T follicular helper cell (primary cell): ENCODE measurements at regions not wholly inside any gene's neighbourhood (a gene's known extent, or its start where the extent isn't known, plus 50 kb on each side); places are given as distances from the start of the nearest gene placed in this dataset.

Experiments
- DNase-seq: peaks from one replicate; pipeline ENCODE4 v3.0.0-alpha.2; 2020; ENCODE audit warnings: low read depth

DNA sequence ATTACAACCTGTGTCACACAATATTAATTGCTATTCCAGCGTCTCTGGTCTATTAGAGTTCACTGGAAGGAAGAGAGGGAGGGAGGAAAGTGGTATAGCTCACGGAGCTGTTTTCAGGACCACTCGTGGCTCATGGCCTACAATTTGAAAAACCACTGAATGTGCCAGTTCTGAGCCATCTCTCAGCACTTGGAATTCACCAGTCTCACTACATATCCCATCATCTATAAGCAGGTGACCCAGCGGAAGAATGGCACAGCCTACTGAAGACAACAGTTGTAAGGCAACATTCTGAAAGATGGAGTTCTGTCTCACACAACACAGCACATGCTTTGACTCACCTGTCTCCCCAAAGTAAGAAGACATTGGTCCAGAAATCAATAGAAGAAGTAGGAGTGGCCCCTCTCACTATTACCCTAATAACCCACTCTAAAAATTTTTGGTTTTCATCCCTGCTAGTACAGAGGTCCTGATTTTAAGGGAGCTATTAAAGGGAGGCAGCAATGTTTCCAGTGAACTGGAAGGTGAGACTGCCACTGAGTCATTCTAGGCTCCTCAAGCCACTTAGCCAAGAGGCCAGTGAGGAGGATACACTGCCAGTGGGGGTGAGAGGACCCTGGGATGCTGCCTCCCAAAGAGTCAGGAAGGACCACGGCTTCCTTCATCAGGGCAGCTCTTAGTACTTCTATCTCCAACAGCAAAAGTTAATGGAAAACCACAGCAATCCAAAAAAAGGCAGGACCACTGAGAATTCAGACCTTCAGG, 50.0 kb upstream of the DOCK9 start:
- DNase-seq: no peak

DNA sequence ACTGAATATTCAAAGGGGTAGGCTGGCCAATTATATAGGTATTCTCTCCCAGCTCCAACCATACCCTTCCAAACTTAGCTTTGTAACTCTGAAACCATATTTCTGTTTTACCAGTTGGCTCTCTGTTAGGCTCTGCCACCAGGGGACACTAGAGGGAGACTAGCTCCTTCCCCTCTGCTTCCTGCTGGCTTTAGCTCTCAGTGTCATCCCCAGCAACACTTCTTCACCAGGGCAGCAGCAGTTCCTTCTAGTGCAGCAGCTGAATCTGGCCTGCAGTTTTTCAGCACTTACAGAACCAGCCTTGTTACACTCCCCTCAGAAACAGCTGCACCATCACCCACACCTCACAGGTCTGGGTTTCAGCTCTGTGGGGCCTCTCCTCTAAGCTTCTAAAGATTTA, 51.0 kb upstream of the DOCK9 start:
- DNase-seq: no peak

DNA sequence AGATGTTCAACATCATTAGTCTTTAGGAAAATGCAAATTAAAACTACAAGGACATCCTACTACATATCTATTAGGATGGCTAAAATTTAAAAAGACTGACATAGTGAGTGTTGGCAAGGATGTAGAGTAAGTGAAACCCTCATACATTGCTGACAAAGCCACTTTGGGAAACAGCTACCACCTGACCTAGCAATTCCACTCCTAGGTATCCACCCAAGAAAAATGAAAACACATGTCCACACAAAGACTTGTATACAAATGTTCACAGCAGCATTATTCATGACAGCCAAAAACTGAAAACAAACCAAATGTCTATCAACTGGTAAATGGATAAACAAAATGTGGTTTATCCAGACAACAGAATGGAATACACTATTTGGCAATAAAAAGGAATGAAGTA, 51.7 kb upstream of the DOCK9 start:
- DNase-seq: no peak

DNA sequence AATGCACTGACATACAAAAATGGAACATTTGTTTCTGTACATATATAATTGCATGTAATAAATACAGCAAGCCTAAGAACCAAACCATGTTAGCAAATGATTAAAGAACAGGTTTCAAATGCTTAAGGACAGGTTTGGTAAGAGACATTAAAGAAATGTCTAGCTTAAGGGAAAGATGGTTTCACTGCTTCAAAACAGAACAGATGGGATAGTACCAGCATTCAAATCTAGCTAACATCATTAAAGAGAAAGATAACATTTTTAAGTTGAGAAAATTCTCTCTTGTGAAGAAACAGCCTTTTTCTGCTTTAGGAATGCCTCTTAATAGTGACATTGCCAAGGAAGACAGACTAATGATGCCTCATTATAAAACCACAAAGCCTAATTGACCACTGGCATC, 52.5 kb upstream of the DOCK9 start:
- DNase-seq: no peak

DNA sequence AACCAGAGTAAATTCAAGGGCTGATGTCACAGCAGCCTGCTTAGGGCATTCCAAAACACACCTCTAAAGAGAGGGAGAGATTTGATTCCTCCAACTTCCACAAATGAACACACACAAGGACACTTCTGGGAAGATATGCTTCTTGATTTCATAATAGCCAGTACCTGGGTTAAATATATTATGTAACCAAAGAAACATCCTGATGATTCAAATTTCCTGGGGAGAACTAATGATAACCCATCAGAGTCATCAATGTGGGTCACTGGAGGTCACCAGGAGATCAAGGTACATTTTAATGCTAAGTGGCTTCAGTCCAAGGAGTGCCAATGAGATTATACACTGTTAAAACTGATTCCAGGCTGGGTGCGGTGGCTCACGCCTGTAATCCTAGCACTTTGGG, 54.0 kb upstream of the DOCK9 start:
- no peak for DNase-seq

DNA sequence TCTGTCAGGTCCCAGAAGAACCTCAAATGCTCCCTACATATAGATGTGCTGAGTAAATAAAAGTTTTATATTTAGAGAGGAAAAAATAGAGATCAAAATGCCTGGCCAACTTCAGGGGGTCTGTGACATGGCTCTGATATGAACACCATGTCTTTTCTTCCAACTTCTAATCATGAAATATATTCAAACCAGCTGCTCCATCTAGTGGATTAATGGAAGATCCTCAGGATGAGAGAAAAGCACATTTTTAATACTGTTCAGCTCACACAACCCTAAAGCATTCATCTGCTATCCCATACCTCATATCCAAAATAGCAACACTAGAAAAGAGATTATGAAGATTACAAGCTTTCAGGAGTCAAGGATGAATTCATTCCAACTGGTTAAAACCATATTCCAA, 56.0 kb upstream of the DOCK9 start:
- no peak for DNase-seq

DNA sequence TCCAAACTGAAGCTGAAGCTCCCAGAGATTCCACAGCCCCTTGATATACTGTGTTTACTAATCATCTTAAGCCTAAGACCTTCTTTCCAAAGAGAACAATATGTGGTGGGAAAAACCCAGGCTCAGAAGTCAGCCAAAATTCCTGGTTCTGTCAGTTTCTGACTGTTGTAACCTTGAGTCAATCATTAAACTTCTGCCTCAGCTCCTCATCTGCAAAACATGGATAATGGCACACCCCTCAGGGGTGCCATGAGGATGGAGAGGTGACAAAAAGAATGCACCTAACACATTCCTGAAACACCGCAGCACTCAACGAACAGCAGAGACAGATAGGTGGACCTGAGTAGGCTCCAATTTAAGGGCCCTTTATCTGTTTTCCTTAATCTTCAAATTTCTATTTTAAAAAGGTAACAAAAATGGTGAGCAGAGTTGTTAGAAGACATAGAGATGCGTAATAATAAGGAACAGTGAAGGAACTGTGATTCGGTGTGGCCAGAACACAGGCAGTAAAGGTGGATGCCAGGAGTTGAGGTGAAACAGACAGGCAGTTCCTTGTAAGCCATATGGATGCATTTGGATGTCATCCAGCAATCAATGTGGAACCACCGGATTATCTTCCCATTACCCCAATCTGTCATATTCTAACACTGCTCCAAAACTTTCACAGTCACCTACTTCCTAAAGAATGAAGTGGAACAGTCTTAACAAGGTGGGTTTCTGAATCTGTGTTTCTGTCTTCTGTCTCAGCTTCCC, 56.6 kb upstream of the DOCK9 start:
- no peak for DNase-seq

DNA sequence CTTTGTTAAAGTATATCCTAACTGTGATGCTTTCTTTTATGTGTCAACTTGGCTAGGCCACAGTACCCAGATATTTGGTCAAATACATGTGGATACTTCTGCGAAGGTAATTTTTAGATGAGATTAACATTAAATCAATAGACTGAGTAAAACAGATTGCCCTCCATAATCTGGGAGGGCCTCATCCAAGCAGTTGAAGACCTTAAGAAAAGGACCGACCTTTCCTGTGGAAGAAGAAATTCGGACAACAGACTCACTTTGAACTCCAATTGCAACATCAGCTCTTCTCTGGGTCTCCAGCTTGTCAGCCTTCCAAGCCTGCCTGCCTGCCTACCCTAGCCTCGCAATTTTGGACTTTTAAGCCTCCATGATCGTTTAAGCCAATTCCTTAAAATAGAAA, 57.9 kb upstream of the DOCK9 start:
- no peak for DNase-seq

DNA sequence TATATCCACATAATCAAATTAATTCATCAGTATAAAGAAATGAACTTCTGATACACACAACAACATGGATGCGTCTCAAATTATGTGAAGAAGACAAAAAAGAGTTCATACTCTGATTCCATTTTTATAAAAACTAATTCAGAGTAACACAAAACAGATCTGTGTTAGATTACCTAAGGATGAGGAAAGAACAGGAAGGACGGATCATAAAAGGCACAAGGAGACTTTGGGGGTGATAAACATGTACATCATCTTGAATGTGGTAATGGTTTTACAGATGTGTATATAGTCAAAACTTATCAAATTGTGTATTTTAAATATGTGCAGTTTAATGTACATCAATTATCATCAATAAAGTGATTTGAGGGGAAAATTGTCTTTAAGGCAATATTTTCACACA, 59.9 kb upstream of the DOCK9 start:
- no peak for DNase-seq

DNA sequence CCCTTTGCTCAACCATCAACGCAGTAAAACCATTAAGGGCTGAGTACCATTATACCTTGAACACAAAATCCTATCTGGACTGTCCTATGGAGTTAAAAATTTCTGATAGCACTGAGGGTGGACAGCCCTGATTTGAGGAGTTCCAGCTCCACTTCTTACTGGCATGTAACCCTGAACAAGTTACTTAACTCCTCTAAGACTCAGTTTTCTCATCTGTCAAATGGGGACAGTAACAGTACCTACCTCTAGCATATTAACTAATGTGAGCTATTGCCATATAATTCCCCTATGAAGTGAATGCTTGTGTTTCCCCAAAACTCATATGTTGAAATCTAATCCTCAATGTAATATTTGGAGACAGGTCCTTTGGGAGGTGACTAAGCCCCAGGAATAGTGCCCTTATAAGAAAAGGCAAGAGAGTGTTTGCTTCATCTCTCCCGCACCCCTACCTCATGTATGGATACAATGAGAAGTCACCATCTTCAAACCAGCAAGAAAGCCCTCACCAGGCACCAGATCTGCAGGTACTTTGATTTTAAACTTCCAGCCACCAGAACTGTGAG, 61.9 kb upstream of the DOCK9 start:
- no peak for DNase-seq

DNA sequence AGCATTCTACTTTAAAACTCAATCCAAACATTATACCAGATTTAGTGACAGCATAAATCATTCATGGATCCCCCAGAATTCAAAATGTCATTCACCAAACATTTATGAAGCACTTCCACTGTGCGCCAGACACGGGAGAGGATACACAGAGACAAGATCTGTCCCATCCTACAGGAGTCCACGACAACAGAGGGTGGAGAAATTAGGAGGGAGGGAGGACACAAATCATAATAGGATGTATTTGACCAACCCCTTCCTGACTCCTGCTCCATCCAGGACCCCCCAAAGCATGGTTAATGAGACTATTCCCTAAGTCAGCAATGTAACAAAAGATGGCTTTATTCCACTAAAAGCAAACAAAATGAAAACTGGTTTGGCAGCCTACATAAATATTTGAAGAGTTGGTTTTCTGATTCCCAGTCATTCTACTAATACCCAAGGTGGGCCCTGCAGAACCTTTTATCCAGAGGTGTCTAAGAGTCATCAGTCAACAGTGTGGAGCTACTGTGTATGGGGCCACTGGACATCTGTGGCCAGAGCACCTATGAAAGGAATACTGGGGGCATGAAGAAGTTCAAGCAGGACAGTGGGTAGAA, 62.8 kb upstream of the DOCK9 start:
- DNase-seq: no peak

DNA sequence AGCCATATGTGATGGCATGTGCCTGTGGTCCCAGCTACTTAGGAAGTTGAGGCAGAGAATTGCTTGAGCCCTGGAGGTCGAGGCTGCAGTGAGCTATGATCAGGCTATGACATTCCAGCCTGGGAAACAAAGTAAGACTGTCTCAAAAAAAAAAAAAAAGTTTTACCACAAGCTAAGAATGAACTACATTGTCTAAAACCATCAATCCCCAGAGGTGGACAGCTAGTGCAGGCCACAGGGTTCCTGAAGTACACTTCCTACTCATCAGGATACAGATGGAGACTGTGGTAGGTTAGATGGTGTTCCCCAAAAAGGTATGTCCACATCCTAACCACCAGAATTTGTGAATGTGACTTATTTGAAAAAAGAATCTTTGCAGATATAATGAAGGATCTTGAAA, 63.5 kb upstream of the DOCK9 start:
- no peak for DNase-seq

DNA sequence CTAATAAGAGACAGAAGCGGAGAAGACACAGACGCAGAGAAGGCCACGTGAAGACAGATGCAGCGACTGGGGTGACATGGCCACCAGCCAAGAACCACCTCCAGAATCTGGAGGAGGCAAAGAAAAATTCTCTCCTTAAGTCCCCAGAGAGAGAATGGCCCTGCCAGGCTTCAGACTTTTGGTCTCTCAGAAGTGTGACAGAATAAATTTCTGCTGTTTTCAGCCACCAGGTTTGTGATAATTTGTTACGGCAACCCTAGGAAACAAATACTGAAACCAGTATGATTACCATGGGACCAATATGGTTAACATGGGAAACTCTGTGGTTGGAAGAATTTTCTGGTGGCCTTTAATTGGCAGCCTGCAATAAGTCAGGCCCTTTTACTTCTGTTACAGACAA, 63.9 kb upstream of the DOCK9 start:
- DNase-seq: no peak

DNA sequence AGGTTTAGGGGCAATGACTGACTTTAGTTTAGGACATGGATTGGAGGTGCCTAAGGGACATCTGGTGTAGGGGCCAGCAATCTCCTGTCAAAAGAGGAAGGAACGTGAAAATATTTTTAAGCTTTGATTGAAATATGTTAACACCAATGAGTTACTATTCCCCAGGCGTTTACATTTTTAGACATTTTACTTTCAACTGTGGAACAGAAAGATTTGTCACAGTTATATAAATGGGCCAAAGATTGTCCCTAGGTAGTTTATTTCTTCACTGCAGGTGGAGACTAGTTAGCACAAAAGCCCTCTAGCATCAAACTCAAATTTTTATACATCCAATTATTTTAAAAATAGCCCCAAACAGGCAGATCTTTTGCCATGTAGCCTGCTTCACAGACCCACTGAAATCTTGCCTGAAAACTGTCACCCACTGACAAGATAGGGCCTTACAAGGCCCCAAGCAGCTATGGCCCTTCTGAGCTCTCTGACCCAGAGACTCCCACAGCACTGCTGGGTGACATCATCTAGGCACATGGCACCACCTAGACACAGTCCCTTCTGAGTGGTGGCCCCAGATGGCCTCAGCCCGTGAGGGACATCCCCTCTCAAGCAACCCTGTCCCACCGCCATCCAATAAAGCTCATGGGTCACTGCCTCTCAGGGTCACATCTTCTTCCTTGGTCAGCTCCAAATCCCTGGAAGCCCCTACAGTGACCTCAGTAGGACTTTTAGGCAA, 64.8 kb upstream of the DOCK9 start:
- DNase-seq: no peak

DNA sequence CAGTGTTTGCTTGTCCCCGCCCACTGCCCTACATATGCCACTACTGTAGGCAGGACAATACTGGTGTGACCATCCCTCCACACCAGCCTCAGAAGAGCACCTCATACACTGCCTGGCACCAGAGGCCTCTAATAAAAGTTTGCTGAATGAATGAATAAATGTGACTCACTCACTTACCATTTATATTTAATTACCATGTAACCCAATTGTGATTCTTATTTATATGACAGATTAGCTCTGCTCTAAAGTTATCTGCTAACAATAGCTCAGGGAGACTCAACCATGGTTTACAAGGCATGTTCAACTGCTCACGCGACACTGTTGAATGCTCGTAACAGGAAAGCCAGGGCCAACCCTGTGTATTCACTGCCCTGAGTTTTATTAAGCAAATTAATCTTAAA, 66.0 kb upstream of the DOCK9 start:
- no peak for DNase-seq

DNA sequence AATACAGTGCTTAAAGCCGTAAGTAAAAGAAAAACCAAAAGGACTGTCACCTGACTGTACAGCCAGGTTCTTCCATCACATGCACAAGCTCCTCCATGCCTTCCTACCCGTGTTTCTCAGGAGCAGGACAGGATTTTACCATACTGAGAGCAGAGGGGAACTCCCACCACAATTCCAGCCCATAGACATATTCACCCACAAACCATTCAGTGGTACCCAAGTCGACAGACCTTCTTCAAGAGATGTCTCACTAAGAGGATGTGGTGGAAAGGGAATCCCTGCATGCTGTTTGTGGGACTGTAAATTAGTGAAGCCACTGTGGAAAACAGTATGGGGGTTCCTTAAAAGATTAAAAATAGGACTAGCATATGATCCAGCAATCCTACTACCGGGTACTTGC, 66.9 kb upstream of the DOCK9 start:
- DNase-seq: no peak

DNA sequence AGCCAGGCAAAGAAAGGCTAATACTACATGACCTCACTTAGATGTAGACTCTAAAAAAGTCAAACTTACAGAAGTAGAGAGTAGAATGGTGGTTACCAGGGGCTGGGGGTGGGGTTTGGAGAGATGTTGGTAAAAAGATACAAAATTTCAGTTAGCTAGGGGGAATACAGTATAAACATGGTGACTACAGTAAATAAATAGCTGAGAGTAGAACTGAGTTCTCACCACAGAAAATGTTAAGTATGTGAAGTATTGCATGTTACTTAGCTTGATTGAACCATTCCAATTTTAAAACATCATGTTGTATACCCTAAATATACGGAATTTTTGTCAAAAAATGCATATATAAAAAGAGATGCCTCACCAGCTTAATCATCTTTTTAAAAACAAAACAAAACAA, 67.5 kb upstream of the DOCK9 start:
- DNase-seq: no peak

DNA sequence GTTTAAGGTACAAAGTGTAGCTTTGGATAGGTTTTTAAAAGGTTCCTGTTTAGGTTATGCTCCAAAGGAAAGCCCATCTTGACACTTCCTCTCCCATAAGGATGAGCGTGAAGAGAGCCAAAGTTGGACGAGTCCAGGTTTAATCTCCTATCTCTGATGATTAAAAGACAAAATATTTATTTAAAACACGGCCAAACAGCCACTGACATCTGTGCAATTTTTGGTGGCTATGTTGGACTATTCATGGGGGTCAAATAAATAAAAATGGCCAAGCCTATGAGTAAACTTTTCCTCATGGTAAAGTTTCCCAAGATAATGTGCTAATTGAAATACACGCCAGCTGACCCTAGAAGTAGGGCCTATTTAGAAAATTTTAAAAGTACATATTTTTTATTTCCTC, 69.0 kb upstream of the DOCK9 start:
- no peak for DNase-seq

DNA sequence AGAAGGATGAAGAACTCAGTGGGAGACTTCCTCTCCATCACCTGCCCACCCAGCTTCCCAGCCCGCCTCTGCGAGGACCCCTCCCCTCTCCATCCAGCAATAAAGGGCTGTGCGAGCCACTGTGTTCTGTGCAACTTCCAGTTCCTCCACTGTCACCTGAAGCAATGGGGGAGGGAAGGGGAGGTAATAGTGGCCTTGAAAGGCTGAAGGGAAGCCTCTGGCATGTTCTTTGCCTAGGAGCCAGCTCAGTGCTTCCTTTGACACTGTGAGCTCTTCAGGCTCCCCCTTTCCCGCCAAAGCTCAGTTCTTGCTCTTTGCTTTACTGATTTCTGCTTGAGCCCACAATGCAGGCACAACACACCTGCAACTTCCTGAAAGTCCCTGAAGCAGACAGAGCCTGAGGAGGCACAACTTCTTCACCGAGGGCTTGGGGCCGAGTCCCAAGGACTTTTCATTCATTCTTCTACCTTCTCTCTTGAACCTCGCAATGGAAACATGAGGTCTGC, 73.2 kb upstream of the DOCK9 start:
- no peak for DNase-seq

DNA sequence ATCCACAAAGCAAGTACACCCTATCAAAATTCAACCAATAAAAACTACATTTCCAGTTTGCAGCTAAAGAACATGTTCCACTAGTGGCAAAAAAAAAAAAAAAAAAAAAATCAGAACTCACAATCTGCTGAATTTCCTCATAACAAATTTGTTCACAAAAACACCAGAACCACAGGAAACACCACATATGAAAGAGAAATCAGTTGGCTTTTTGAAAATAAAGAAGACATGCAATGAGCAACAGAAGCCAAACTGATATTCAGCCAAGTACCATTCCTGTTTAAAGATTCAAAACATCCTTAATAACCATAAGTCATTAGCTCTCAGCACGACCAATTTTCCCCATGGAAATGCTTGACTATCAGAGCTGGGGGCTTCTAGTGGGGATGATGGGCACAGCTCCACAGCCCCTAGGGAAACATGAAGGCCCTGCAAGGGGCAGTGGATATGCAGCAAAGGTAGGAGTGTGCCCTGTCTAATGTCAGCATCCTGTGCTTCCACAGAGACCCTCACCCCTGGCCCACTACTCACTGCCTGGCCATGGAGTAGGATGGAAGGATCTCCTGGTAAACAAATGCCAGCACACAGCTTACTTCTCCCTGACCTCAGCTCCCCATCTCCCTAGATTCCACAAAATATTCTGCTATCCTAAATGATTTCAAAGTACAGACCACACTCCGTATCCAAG, 74.0 kb upstream of the DOCK9 start:
- no peak for DNase-seq

DNA sequence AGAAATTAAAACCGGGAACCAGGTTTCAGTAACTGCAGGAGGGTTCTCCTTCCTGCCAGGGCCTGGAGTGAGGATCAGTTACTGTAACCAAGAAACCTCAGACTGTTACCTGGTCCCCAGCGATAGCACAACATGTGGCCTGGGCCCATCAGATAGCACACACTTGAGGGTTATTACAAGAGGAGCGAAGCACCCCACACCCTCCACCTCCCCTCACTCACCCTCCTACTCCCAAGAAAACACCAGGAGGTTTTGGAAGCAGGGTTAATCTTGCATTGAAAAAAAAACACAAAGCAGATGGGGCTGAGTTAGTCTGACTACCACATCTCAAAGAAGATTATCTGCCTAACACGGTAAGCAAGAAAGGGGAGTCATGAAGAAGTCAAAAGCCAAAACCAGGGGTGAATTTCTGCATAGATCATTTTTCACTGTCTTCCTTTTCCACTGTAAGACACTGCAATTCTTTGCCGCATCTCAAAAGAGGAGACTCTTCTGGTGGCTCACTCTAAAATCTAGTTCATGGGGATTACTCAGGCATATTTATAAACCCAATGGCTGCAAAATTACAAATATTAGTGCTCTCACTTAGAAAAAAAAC, 75.9 kb upstream of the DOCK9 start:
- DNase-seq: no peak
